GM12878 (cell line): ENCODE measurements at regions not wholly inside any gene's neighbourhood (a gene's known extent, or its start where the extent isn't known, plus 50 kb on each side); places are given as distances from the start of the nearest gene placed in this dataset.

Experiments
- BCL3 ChIP-seq: IDR thresholded peaks from 2 replicates; pipeline ENCODE4 v1.6.1; 2011; ENCODE audit warnings: borderline replicate concordance, low read depth, mild to moderate bottlenecking, moderate library complexity, low read length; ENCODE audit not compliant: insufficient read depth, poor library complexity, severe bottlenecking
- BMI1 ChIP-seq: fragments of 450-650 bp; IDR thresholded peaks from 2 replicates; pipeline ENCODE4 v1.6.1; 2016; ENCODE audit warnings: mild to moderate bottlenecking, moderate library complexity, borderline replicate concordance
- CBX5 ChIP-seq: sonication (generic); IDR thresholded peaks from 2 replicates; pipeline ENCODE4 v1.6.1; 2016; ENCODE audit warnings: low read depth, moderate library complexity, mild to moderate bottlenecking, inconsistent platforms
- MLLT1 ChIP-seq: fragments of 450-650 bp; IDR thresholded peaks from 2 replicates; pipeline ENCODE4 v1.6.1; 2016; ENCODE audit warnings: mild to moderate bottlenecking
- NFYA ChIP-seq: IDR thresholded peaks from 2 replicates; pipeline ENCODE4 v1.6.1; 2011; ENCODE audit warnings: low read depth, mild to moderate bottlenecking, low read length, improper control_type of control experiment, borderline replicate concordance
- NR2C2 ChIP-seq: IDR thresholded peaks from 2 replicates; pipeline ENCODE4 v1.6.1; 2011; ENCODE audit warnings: borderline replicate concordance, low read depth; ENCODE audit not compliant: control insufficient read depth, insufficient read length
- NRF1 ChIP-seq: conservative IDR thresholded peaks from 2 replicates; pipeline ENCODE4 v1.6.1; 2011; ENCODE audit warnings: mild to moderate bottlenecking, low read depth, low read length, improper control_type of control experiment
- REST ChIP-seq: IDR thresholded peaks from 2 replicates; pipeline ENCODE4 v1.6.1; 2012; ENCODE audit warnings: mild to moderate bottlenecking, low read depth, low read length
- SIN3A ChIP-seq: IDR thresholded peaks from 2 replicates; pipeline ENCODE4 v1.6.1; 2012; ENCODE audit warnings: low read depth, low read length, improper control_type of control experiment
- USF1 ChIP-seq: IDR thresholded peaks from 2 replicates; pipeline ENCODE4 v1.6.1; 2011; ENCODE audit warnings: borderline replicate concordance, low read depth, mild to moderate bottlenecking, moderate library complexity, mixed read lengths, low read length; ENCODE audit not compliant: insufficient read depth; ENCODE audit errors: extremely low read length
- ZBTB40 ChIP-seq: fragments of 450-650 bp; IDR thresholded peaks from 2 replicates; pipeline ENCODE4 v1.6.1; 2016; ENCODE audit warnings: mild to moderate bottlenecking, moderate library complexity, borderline replicate concordance
- ZNF207 ChIP-seq: fragments of 450-650 bp; IDR thresholded peaks from 2 replicates; pipeline ENCODE4 v1.6.1; 2014; ENCODE audit warnings: antibody characterized with exemption, mild to moderate bottlenecking, borderline replicate concordance
- ZSCAN29 ChIP-seq: fragments of 450-650 bp; IDR thresholded peaks from 2 replicates; pipeline ENCODE4 v1.6.1; 2017; ENCODE audit warnings: mild to moderate bottlenecking, moderate library complexity

GRCh38 chrX:7261672-7262332, 113.8 kb upstream of the PUDP start (continued):
- no peak for TF ChIP-seq ZNF207
- peak; percentile 46; the same call in 1 of the 2 replicates for TF ChIP-seq CBX5
- TF ChIP-seq ZSCAN29, result no peak
- TF ChIP-seq BCL3, result peak; percentile 63
- TF ChIP-seq USF1, result no peak
- TF ChIP-seq NR2C2, result no peak
- TF ChIP-seq REST, result no peak; the same call in 1 of the 2 replicates
- no peak for TF ChIP-seq NRF1
- TF ChIP-seq SIN3A, result no peak
- TF ChIP-seq MLLT1, result peak; percentile 49; the same call in 1 of the 2 replicates
- TF ChIP-seq ZBTB40, result no peak
- TF ChIP-seq BMI1, result peak; percentile 84; the same call in 1 of the 2 replicates
- TF ChIP-seq NFYA, result no peak
